Femur (tissue), 1 donor: ENCODE measurements at regions not wholly inside any gene's neighbourhood (a gene's known extent, or its start where the extent isn't known, plus 50 kb on each side); places are given as distances from the start of the nearest gene placed in this dataset.

Experiments used
- DNase-seq: peaks from one replicate; pipeline ENCODE4 v3.0.0-alpha.2; 2017

DNA sequence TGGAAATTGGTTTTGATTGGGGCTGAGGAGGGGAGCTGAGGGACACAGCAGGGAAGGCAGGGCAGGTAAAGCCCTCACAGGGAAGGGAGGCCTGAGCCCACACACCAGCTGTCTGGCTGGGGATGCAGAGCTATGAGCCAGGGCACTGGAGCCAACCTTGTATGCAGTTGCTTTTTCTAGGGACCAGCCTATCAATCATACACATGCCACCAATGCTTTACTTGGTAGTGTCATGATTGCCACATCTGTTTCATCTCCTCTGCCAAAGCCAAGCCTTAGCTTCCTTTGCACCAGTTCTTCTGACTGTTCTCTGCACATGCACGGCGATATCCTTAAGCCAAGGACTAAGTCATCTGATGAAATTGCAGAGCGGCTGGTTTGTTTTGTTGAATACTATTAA, 207.1 kb upstream of the PLET1 start:
- DNase-seq, result no peak

DNA sequence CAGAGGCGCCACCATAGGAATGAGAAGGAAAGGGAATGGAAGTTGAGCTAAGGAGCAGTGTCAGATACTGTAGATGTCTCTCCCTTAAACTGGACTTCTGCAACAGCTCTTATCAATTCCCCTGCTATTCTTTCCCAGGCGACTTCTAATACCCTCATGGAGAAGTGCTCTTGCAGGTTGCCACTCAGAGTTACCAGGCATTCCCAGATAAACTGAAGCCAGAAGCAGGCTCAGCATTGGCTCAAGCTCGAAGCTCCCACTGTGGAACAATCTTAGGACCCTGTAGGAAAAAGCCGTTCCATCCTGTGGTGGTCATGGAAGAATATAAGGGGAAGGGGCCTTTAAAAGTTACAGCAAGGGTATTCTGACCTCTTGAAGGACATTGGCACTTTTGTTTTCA, 208.7 kb upstream of the PLET1 start:
- DNase-seq, result no peak

DNA sequence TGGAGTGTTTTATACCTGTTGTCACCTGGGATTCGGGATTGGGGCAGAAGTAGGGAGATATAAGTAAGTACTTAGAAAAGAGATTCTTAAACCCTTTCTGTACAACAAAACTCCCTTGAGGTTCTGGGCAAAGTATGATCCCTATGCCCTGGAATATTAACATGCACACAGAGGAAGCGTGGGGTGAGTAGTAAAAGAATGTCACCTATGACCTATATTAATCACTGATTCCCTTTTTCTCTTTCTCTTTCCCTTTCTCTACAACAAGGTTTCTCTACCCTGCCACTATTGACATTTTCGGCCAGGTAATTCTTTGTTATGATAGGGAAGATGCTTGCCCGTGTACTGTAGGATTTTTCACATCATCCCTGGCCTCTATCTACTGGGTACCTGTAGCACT, 209.7 kb upstream of the PLET1 start:
- DNase-seq, result no peak

DNA sequence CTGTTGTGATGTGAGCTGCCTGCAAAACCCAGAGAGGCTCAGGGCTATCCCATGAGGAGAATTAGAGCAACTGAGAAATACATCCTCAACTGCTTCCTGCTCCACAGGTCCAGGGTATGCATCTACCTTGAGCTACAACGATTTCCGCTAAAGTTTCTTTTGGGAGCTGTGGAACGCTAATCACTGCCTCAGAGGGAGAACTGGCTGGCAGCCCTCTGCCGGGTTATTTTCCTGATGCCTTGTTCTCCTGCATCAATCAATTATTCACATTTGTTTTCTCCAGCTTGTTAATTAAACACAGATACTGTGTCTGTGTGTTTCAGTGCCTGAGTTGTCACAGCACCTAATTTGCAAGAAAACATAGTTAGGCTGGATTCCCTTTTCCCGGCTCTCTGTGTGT, 211.1 kb upstream of the PLET1 start:
- no peak for DNase-seq

DNA sequence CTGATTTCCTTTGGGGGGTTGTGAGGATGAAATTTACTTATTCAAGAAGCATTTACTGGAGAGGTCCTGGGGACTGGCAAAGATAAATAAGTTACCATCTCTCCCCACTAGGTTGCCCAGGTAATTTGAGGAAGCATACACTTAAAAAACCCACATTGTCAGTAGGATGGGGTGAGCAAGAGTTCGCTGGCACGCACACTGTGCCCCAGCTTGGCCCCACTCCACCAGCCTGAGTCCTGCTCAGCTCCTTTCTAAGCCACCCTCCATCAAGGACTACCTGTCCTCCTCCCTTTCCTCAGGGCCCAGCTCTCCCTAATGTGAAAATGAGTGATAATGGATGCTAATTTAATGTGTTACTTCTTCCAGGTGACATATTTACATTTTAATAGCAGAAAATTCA, 216.5 kb upstream of the PLET1 start:
- no peak for DNase-seq

DNA sequence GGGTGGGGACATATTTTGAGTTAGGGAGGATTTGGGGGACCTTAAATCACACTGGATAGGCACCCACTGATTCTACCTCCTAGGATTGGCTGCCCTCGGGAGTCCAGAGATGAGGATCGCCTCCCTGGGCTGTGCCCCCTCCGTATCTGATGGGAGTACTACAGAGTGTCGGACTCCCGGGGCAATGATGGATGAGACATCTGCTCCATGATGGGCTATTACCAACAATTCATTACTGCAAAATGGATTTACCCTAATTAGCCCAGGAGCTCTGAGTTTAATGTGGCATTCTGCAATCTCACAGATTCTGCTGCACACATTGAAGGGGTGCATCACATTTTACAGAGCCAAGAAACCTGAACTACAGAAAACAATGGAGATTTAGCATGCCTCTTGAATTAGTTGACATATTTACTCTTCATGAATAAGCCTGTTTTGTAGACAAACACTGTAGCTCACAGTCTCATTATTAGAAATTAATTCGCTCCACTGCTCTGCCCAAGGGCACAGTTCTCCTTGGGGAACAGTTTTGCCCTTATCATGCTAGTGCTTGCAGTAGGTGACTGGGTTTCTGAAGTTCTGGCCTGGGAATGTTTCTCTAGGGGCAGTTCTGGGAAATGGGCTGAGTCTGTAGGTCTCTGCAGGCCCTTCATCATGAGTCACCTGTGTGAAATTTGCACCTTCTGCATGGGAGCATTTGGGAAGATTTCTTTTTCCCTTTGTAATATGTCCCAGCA, 217.1 kb upstream of the PLET1 start:
- DNase-seq, result no peak

DNA sequence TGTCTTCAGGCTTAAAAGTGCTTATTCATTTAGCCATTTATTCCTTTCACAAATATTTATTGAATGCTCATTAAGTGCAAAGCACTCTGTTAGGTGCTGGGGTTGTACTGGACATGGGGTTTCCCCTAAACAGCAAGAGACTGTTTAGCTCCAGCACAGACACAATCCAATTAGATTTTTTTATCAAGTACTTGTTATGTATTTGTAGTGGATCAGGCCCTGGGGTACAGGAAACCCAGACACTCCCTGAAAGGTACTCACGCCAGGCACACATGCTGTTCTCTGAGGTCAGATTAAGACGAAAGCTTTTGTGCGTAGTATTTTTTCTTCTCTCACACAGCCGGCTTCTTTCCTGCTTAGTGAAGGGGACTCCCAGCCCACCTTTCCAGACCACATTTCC, 218.1 kb upstream of the PLET1 start:
- no peak for DNase-seq

DNA sequence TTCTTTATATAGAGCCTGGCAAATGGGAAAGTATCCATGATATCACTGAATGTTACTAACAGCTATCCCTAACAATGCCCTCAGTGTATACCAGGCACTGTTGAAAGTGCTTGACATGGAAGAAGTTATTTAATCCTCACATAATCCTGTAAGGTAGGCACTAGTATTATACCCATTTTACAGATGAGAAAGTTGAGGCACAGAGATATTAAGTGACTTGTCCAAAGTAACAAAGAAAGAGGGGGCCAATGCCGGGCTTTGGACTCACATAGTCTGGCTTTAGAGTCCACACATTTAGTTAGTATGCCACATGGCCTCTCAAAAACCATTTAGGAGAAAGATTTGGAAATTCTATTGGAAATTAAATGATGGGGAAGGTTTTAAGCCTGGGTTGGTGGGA, 220.8 kb upstream of the PLET1 start:
- no peak for DNase-seq

DNA sequence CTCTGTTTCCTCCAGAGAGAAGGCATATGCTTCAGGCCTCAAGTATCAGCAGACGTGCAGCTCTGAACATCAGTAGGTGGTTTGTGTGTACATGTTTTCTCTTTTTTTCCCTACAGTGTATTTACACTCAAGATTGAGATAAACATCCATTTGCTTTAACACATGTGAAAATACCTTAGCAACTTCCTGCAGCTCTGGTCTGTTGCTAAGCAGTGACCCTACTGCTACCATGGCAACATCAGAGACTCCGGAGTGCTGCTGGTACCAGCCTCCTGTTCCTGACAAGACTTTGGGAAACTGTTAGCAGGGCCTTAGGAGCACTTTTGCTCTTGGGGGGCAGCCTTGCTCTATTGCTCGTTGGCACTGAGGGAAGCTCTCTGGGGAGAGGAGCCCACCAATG, 221.2 kb upstream of the PLET1 start:
- no peak for DNase-seq

DNA sequence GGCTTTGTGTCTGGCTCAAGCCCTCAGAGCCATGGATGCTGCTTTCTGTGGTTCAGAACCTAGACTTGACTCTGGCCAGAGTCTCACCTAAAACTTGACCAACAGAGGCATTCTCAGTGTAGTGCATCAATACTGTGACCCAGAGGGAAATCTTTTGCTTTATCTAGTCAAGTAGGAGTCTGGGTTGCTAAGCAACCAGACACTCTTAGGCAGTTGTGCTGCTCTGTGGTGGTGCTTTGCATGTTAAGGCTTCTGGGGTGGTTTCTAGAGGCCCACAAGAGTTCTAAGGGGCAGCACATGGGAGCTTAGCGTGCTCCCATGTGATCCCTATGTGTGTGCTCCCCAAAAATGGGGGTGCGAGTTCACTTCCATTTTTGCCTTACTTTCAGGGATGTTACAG, 224.6 kb upstream of the PLET1 start:
- no peak for DNase-seq

DNA sequence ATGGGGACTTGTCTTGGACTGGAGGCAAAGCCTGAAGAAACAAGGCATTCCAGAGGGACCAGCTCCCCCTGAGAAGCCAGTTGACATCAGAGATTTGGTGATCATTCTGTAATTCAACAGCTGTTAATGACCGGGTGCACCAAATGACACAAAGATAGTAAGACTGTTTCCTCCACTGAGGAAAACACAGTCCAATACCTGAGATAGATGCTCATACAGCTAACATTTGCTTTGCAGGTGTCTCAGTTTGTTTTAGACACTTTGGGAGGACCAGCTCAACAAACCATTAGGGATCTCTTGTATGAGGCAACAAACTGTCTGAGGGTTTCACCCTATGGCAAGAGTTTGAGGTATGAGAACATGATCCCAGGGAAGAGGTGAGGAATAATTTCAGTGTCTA, 237.2 kb upstream of the PLET1 start:
- DNase-seq, result no peak

DNA sequence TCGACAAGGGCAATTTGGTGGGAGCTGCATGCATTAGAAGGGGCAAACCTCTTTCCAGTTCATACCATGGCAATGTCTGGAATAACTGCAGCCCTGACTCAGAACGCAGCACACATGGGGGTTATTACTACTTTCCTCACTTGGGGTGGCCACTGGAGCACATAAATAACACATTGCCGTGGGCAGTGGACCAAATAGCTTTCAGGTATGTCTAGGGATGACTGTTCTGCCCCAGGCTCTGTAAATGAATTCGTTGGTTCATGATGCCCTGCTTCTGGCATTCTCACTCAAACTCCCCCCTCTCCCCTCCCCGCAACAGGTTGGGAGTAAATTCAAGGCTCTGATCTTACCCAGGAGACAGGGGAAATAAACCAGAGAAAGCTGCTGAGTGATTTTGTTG, 238.0 kb upstream of the PLET1 start:
- DNase-seq, result no peak

DNA sequence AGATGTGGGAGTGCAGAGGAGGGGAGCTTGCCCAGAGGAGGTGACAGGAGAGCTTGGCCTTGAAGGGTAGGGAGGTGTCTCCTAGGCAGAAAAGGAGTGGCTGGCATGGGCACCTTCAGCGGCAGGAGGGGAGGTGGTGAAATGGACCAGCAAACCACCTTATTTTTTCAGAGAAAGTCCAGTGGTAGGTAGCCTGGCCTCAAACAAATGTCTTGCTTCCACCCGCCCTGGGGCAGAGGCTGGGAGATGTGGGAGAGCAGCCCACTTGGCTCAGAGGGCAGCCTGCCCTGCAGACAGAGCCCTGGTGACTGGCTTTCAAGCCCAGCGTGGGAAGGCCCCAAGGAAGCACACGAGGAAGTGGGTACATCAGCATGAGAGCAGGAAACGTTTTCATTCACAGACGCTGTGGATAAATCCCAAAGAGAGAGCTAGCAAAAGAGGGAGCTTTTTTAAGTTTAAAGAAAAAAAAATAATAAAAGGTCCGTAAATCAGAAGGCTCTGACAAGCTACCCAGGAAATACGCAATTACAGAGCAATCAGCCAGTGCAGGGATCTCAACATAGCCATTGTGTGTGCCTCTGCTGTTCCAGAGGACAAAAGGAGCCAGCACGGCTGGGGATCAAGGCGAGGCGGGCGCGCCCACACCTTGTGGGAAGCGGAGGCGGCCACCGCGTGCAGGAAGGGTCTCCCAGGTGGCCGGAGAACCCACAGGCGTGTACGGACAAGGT, 238.7 kb upstream of the PLET1 start:
- no peak for DNase-seq

DNA sequence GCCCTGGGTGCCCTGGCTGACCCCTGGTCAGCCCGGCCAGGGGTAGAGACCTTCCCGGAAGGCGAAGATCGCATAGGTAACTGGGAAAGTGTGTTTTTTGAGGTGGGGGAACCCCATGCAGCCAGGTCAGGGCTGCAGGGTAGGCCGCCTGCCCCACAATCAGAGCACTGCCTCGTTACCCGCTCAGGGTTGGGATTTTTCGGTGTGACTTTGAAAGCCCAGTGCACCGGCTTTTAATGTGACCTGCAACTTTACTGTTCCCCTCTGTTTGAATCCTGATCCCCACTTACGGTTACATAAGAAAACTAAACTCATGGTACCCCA, 239.2 kb upstream of the PLET1 start:
- no peak for DNase-seq

DNA sequence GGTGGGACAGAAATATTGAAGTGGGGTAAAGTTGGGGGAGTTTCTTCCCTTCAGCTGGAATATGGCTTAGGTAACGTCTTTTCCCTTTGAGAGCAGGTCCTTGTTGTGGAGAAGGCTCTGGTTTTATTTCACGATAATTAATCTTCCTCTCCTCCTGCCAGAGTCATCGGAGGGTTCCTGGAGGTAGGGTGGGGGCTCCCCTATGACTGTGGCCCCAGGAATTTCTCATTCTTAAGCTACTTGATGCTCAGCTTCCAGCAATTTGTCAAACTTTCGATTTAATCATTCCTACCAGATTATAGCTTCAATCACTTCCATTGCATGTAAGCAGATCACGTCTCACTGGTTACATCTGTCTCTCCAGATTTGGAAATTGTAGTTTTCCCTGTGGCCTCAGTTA, 242.8 kb upstream of the PLET1 start:
- no peak for DNase-seq

DNA sequence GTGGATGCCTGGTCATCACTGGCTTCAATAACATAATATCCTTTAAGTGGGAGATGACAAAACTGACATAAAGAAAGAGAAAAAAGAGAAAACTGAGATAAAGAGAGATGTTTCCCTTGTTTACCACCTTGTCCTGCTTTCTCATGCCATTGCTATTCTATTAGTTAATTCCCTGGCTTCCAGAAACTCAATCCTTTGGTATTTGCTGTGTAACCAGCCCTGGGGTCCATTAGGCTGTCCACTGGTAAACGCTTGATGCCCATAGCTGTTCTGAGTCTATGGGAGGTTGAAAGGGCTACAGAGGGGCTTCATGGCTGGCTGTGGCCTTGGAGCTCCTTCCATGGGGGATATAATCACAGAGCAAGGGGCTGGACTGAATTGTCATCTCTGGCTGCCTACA, 243.4 kb upstream of the PLET1 start:
- DNase-seq, result no peak

DNA sequence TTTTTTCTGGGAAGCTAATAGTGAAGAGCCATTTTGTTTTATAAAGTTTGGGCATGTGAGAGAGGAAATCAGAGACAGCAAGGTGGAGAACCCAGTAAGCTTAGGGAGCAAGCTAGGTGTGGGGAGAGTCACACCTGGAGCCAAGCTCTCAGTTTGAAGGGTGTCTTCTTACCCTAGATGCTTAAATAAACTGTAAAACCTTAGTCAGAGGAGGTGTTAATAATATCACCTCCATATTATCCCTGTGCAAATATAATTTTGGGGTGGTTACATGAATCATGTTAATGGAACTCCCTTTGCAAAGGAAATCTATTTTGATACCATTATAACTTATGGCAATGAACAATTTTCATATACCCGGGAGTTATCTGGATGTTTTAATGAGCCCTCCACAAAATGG, 246.2 kb upstream of the PLET1 start:
- no peak for DNase-seq

DNA sequence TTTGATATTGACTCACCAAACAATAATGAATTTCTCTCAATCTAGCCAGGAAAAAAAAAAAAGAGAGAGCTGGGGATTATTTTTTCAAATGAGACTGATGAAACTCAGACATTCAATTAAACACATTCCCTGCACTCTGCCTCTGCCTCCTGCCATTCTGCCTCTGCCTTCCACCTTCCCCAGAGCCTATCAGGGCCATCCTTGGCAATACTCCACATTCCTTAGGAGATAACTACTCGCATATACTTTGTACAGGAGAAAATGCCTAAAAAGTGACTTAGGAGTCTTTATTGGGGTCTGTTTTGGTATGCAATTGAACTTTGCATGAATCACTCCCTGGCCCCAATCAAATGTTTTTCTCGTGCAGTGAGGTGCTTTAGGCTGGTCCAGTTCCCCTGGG, 246.6 kb upstream of the PLET1 start:
- DNase-seq, result no peak

DNA sequence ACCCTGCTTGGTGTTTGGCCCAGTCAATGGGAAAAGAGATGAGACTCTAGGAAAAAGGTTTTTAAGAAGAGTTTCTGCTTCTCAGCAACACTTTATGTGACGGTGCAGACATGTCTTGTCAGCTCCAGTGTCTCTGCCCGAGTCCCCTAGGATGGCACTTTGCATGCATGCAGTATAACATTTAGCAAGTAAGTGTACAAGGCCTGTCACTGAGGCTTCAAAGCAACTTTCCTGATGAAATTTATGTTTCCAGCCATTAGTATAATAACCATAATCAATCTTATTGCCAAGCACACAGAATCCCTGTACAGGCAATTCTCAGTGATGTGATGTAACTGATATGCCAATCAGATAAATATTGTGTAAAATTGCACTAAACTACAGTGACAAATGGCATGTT, 248.1 kb upstream of the PLET1 start:
- DNase-seq, result no peak

DNA sequence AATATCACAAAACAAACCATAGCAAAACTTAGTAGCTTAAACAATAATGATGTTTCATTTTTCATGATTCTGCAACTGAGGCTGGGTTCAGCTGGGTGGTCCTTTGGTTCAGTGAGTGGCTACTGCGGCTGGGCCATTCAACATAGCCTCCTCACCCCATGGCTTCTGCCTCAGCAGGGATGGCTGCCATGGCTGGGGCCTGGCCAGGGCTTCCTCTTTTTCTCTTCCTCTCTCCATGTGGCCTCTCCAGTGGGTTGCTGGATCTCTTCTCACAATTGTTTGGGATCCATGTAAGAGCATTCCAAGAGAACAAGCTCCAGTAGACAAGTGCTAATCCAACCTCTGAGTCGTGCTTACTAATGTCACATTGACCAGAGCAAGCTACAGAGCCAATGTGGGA, 248.6 kb upstream of the PLET1 start:
- no peak for DNase-seq

DNA sequence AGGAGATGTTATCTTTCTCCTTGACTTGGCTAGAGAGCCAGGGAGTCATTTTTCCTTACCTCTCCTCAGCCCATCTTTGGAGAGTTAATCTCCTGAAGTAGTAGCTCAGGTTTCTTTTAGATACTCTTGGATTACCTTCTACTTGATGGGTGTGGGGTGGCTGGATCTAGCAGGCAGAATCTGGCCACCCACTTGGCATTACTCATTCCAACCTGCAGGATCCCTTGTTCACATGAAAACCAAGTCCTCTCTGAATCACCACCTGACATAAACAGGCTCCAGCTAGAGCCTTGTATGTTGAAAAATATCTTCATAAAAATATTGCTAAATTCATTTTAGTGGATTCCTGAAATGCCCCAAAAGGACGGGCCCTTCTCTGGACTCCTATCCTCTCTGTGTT, 250.6 kb upstream of the PLET1 start:
- no peak for DNase-seq

DNA sequence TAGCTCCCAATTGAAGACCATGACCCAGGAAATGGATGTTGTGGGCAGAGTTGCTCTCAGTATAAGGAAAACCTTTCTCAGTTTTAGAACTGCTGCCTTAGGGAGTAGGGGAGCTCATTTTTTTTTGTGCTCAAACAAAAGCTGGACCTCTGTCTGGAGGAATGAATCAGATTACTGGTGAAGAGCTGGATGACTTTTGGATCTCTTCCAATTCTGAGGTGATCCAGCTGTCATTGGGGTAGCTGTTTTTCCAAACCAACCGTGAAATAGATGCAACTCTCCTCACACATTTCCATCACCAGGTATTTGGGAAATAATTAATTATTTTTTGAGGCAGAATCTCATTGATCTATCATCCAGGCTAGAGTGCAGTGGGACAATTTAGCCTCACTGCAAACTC, 251.3 kb upstream of the PLET1 start:
- DNase-seq, result no peak

DNA sequence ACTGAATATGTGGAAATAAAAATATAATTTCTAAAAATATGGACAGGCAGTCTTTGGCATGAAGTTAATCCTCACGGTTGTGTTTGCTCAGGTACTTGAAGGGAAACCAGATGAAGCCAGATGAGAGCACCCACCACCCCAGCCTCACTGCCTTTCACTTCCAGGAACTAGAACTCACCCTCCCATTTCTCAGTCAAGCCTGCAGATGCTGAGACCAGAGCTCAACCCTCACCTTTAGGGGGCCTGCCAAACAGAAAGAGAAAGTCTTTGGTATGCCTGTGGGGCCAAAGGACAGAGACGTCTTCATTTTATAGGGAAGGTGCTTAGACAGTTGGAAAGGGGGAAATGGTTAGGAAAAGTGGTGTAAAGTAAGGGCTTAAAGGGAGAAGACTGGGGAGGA, 252.8 kb upstream of the PLET1 start:
- DNase-seq, result no peak

DNA sequence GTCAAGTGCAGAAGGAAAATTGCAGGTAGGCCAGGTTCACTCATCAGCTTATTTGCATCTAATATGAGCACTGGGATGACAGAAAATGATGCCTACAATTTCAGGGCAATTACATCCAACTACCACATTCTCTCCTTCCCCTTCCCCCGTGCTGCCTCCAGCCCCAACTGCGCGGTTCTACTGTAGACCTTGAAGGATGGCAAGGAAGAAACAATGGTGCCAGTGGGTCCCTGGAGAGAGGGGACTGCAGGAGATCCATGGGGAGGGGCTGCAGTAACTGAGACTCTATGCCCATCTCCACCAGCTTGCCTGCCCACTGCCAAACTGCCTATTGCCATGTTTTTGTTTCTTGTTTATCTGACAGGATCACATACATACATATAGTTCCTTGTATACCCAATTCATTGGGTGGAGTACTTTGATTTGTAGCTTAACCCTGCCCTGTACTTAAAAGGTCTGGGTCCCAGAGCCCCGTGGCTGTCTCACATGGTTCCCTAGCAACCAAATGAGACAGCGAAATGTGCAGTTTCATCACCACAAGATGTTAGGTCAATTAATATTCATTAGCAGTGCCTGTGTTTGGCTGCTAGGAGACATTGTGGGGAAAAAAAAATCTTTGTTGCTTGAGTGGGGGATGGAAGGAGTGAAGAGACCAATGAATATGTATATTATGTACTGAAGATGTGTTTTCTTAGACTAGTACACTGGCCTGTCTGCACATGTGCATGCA, 253.5 kb upstream of the PLET1 start:
- DNase-seq, result no peak

DNA sequence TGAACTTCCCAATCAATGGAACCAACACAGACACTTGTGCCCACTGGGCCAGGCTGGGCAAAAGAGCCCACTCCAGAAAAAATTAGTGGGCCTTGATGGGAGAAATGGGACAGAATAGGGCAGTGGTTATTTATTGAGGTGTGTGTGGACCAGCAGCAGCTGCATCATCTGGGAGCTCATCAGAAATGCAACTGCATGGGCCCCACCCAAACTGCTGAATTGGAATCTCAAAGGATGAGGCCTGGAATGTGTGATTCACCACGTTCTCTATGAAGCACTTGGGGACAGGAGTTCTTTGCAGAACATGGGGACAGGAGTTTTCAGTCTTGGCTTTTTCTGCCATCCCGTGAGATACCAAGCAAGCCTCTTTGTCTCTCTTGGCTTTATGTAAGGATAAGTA, 255.6 kb upstream of the PLET1 start:
- DNase-seq, result no peak
